ENCODE measurements at regions not wholly inside any gene's neighbourhood (a gene's known extent, or its start where the extent isn't known, plus 50 kb on each side); places are given as distances from the start of the nearest gene placed in this dataset.

DNA sequence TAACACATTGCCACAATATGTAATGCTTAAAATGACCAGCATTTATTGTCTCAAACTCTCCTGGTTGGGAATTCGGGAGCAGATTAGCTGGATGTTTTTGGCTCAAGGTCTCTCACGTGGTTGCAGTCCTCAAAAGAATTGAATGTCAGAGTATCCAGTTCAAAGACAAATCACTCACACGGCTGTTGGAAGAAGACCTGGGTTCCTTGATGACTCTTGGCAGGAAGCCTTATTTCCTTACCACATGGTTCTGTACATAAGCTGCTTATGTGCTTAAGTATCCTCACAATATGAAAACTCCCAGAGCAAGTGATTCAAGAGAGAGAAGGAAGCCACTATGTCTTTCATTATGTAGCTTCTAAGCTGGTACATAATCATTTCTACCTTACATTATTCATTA lies 230.3 kb upstream of the PTPRD start:
- Histone ChIP-seq H3K4me1 (no peaks in the 10 kb centered on the region), H3K9me3 (no peaks in the 10 kb centered on the region), H3K27ac (no peak overlapping the region), H3K4me3 (no peak overlapping the region), H3K36me3 (no peaks in the 10 kb centered on the region), H3K27me3 (no peaks in the 10 kb centered on the region)
- no peak for DNase-seq (ENCODE audit: extremely low spot score in 2 of 2)
- no peak for TF ChIP-seq POLR2AphosphoS5 (IDR thresholded peaks at IDR 0.05; ENCODE audit: insufficient read depth in 1 of 2, low read depth in 1 of 2)
- no peak for TF ChIP-seq CTCF (IDR thresholded peaks at IDR 0.05)
- intact Hi-C loops (cut with DNase I): no loop called here

- no peak for TF ChIP-seq POLR2A (IDR thresholded peaks at IDR 0.05)
- no peak for TF ChIP-seq CTCF (IDR thresholded peaks at IDR 0.05)
- TF ChIP-seq POLR2AphosphoS5 (IDR thresholded peaks at IDR 0.05; ENCODE audit: insufficient read depth in 1 of 2, low read depth in 1 of 2): no peak
- intact Hi-C loops (cut with DNase I): no loop called here
- no peaks in the 10 kb centered on the region for H3K36me3 ChIP-seq
- H3K4me1 ChIP-seq: no peaks in the 10 kb centered on the region
- no peaks in the 10 kb centered on the region for H3K27me3 ChIP-seq
- DNase-seq (ENCODE audit: extremely low spot score in 2 of 2): no peak
- no peak overlapping the region for H3K27ac ChIP-seq
- no peaks in the 10 kb centered on the region for H3K9me3 ChIP-seq
- H3K4me3 ChIP-seq: no peak overlapping the region
These were observed 243.0 kb upstream of the PTPRD start for GRCh38 chr9:10855847-10856246.

DNA sequence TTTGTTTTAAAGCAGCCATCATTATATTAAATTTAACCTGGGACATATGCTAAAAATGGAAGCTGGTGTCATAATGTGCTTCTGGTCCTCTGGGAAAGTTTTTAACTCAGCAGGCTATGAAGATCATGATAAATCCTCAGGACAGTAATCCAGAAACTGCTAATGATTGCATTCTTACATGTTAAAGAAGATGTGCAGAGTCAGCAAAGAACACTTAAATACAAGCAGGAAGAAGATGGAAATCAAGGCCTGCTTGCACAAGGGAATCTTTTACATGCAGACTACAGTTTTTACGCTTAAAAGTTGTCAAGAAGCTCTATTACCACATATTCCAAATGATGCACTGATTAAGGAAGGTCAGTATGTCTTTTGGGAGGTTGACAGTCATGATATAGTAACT lies 246.0 kb upstream of the PTPRD start:
- Histone ChIP-seq H3K27ac (no peak overlapping the region), H3K27me3 (no peaks in the 10 kb centered on the region)
- intact Hi-C loops (cut with DNase I): no loop called here

GRCh38 chr9:10863476-10863875 lies 250.7 kb upstream of the PTPRD start:
- no peaks in the 10 kb centered on the region for H3K9me3 ChIP-seq
- no peak overlapping the region for H3K4me3 ChIP-seq
- no peaks in the 10 kb centered on the region for H3K4me1 ChIP-seq
- H3K27me3 ChIP-seq: no peaks in the 10 kb centered on the region
- no peak for TF ChIP-seq CTCF (IDR thresholded peaks at IDR 0.05)
- no peak for TF ChIP-seq POLR2A (IDR thresholded peaks at IDR 0.05)
- no peak for TF ChIP-seq POLR2AphosphoS5 (IDR thresholded peaks at IDR 0.05; ENCODE audit: insufficient read depth in 1 of 2, low read depth in 1 of 2)
- H3K36me3 ChIP-seq: no peaks in the 10 kb centered on the region
- DNase-seq (ENCODE audit: extremely low spot score in 2 of 2): no peak
- intact Hi-C loops (cut with DNase I): no loop called here
- no peak overlapping the region for H3K27ac ChIP-seq

More for the DNA sequence above, 246.0 kb upstream of the PTPRD start:
- H3K9me3 ChIP-seq: no peaks in the 10 kb centered on the region
- H3K4me3 ChIP-seq: no peak overlapping the region
- H3K4me1 ChIP-seq: no peaks in the 10 kb centered on the region
- no peak for DNase-seq (ENCODE audit: extremely low spot score in 2 of 2)
- H3K36me3 ChIP-seq: no peaks in the 10 kb centered on the region
- TF ChIP-seq POLR2AphosphoS5 (IDR thresholded peaks at IDR 0.05; ENCODE audit: insufficient read depth in 1 of 2, low read depth in 1 of 2): no peak
- no peak for TF ChIP-seq CTCF (IDR thresholded peaks at IDR 0.05)
- TF ChIP-seq POLR2A (IDR thresholded peaks at IDR 0.05): no peak

DNA sequence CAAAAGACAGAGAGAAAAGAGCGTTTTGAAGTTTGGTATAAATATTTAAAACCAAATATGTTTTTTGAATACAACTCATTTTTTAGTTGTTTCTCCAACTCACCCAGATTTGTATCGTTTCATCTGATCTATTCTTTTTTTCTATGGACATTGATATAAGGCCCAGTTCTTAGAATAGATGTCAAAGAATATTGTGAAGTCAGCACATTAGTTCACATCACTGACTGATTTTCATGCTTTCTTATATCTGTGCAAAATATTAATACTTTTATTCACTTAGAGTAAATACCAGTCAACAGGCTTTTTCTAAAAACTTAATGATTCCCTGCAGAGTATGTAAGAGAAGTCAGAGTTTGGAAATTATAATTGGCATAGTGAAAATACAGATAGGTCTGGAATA lies 254.4 kb upstream of the PTPRD start:
- DNase-seq (ENCODE audit: extremely low spot score in 2 of 2): no peak
- Histone ChIP-seq H3K9me3 (no peaks in the 10 kb centered on the region), H3K27ac (no peak overlapping the region), H3K27me3 (no peaks in the 10 kb centered on the region), H3K4me3 (no peak overlapping the region), H3K4me1 (no peaks in the 10 kb centered on the region), H3K36me3 (no peaks in the 10 kb centered on the region)
- intact Hi-C loops (cut with DNase I): no loop called here
- TF ChIP-seq POLR2AphosphoS5 (IDR thresholded peaks at IDR 0.05; ENCODE audit: insufficient read depth in 1 of 2, low read depth in 1 of 2) (no peak), CTCF (IDR thresholded peaks at IDR 0.05) (no peak), POLR2A (IDR thresholded peaks at IDR 0.05) (no peak)

All from vagina (tissue), 2 donors.